AG20443 (cell line): ENCODE measurements at regions not wholly inside any gene's neighbourhood (a gene's known extent, or its start where the extent isn't known, plus 50 kb on each side); places are given as distances from the start of the nearest gene placed in this dataset.

Experiments used
- DNase-seq: peaks from one replicate; pipeline ENCODE4 v3.0.0; 2012; ENCODE audit warnings: low spot score, mixed read lengths

- DNase-seq = no peak
Measured at GRCh38 chr10:44197646-44198045, 187.3 kb downstream of the CXCL12 start.

GRCh38 chr10:44196336-44196735 is 188.6 kb downstream of the CXCL12 start:
- no peak for DNase-seq

- no peak for DNase-seq
Measured at GRCh38 chr10:44196008-44196320, 188.9 kb downstream of the CXCL12 start.

- peak; percentile 94 for DNase-seq
Measured at GRCh38 chr10:44195112-44196007, 189.5 kb downstream of the CXCL12 start.

- DNase-seq = no peak
Measured at GRCh38 chr10:44194435-44194834, 190.5 kb downstream of the CXCL12 start.

- no peak for DNase-seq
Measured at GRCh38 chr10:44193567-44194220, 191.2 kb downstream of the CXCL12 start.

GRCh38 chr10:44193166-44193565 is 191.7 kb downstream of the CXCL12 start:
- DNase-seq = no peak

- no peak for DNase-seq
Measured at GRCh38 chr10:44192435-44192834, 192.5 kb downstream of the CXCL12 start.

GRCh38 chr10:44190541-44190940 is 194.4 kb downstream of the CXCL12 start:
- DNase-seq = no peak

- no peak for DNase-seq
Measured at GRCh38 chr10:44186821-44187220, 198.1 kb downstream of the CXCL12 start.

GRCh38 chr10:44186150-44186549 is 198.7 kb downstream of the CXCL12 start:
- peak; percentile 65 for DNase-seq

- no peak for DNase-seq
Measured at GRCh38 chr10:44185315-44185666, 199.6 kb downstream of the CXCL12 start.

GRCh38 chr10:44184633-44185314 is 200.1 kb downstream of the CXCL12 start:
- DNase-seq = no peak

- no peak for DNase-seq
Measured at GRCh38 chr10:44183667-44184632, 200.9 kb downstream of the CXCL12 start.

GRCh38 chr10:44182909-44183308 is 202.0 kb downstream of the CXCL12 start:
- DNase-seq = no peak

GRCh38 chr10:44180321-44181168 is 204.4 kb downstream of the CXCL12 start:
- DNase-seq = peak; percentile 79

- no peak for DNase-seq
Measured at GRCh38 chr10:44178856-44179255, 206.0 kb downstream of the CXCL12 start.

- no peak for DNase-seq
Measured at GRCh38 chr10:44178281-44178680, 206.6 kb downstream of the CXCL12 start.

GRCh38 chr10:44177610-44178009 is 207.3 kb downstream of the CXCL12 start:
- no peak for DNase-seq

- DNase-seq = no peak
Measured at GRCh38 chr10:44176311-44176710, 208.6 kb downstream of the CXCL12 start.

GRCh38 chr10:44173608-44173894 is 211.3 kb downstream of the CXCL12 start:
- DNase-seq = no peak
